ENCODE measurements at regions not wholly inside any gene's neighbourhood (a gene's known extent, or its start where the extent isn't known, plus 50 kb on each side); places are given as distances from the start of the nearest gene placed in this dataset.

- Mint-ChIP-seq H3K9me3 (peaks cover 4% of the 10 kb centered on the region), H3K36me3 (ENCODE audit: low read depth) (no peaks in the 10 kb centered on the region), H3K4me3 (no peak overlapping the region), H3K27ac (no peak overlapping the region), H3K27me3 (no peaks in the 10 kb centered on the region), H3K4me1 (no peaks in the 10 kb centered on the region)
- intact Hi-C loops (cut with micrococcal nuclease), result no loop called here
- TF ChIP-seq CTCF (IDR thresholded peaks at IDR 0.05), result no peak
- ATAC-seq (ENCODE audit: low read depth) (no peak), DNase-seq (no peak)
- POLR2A ChIA-PET, result no interaction called here
- CTCF ChIA-PET, result no interaction called here
Observed at GRCh38 chr1:239841631-239842030, 250.1 kb upstream of the FMN2 start.

GRCh38 chr1:239843541-239843940, 248.1 kb upstream of the FMN2 start:
- Mint-ChIP-seq H3K4me3 (no peak overlapping the region), H3K27me3 (no peaks in the 10 kb centered on the region), H3K36me3 (ENCODE audit: low read depth) (no peaks in the 10 kb centered on the region), H3K9me3 (peaks cover 4% of the 10 kb centered on the region), H3K27ac (no peak overlapping the region), H3K4me1 (no peaks in the 10 kb centered on the region)
- ChIA-PET CTCF (no interaction called here), POLR2A (no interaction called here)
- DNase-seq, result no peak
- ATAC-seq (ENCODE audit: low read depth), result no peak
- intact Hi-C loops (cut with micrococcal nuclease), result no loop called here
- no peak for TF ChIP-seq CTCF (IDR thresholded peaks at IDR 0.05)

GRCh38 chr1:239844833-239845232, 246.8 kb upstream of the FMN2 start:
- CTCF ChIA-PET, result no interaction called here
- H3K9me3 Mint-ChIP-seq, result peaks cover 4% of the 10 kb centered on the region
- H3K4me1 Mint-ChIP-seq, result no peaks in the 10 kb centered on the region
- no peak for ATAC-seq (ENCODE audit: low read depth)
- TF ChIP-seq CTCF (IDR thresholded peaks at IDR 0.05), result no peak
- H3K36me3 Mint-ChIP-seq (ENCODE audit: low read depth), result no peaks in the 10 kb centered on the region
- POLR2A ChIA-PET, result no interaction called here
- intact Hi-C loops (cut with micrococcal nuclease), result no loop called here
- no peaks in the 10 kb centered on the region for H3K27me3 Mint-ChIP-seq
- H3K27ac Mint-ChIP-seq, result no peak overlapping the region
- no peak overlapping the region for H3K4me3 Mint-ChIP-seq
- DNase-seq, result no peak

- Mint-ChIP-seq H3K27me3 (no peaks in the 10 kb centered on the region), H3K9me3 (peaks cover 6% of the 10 kb centered on the region), H3K27ac (no peak overlapping the region), H3K4me3 (no peak overlapping the region), H3K36me3 (ENCODE audit: low read depth) (no peaks in the 10 kb centered on the region), H3K4me1 (no peaks in the 10 kb centered on the region)
- no peak for TF ChIP-seq CTCF (IDR thresholded peaks at IDR 0.05)
- DNase-seq (no peak), ATAC-seq (ENCODE audit: low read depth) (no peak)
- CTCF ChIA-PET, result no interaction called here
- intact Hi-C loops (cut with micrococcal nuclease), result no loop called here
- POLR2A ChIA-PET, result no interaction called here
Observed at GRCh38 chr1:239854922-239855321, 236.8 kb upstream of the FMN2 start.

GRCh38 chr1:239856067-239856466, 235.6 kb upstream of the FMN2 start:
- ChIA-PET CTCF (no interaction called here), POLR2A (no interaction called here)
- H3K27ac Mint-ChIP-seq, result no peak overlapping the region
- no peak for DNase-seq
- no peaks in the 10 kb centered on the region for H3K27me3 Mint-ChIP-seq
- ATAC-seq (ENCODE audit: low read depth), result no peak
- peaks cover 6% of the 10 kb centered on the region for H3K9me3 Mint-ChIP-seq
- no peaks in the 10 kb centered on the region for H3K4me1 Mint-ChIP-seq
- H3K4me3 Mint-ChIP-seq, result no peak overlapping the region
- H3K36me3 Mint-ChIP-seq (ENCODE audit: low read depth), result no peaks in the 10 kb centered on the region
- TF ChIP-seq CTCF (IDR thresholded peaks at IDR 0.05), result no peak
- intact Hi-C loops (cut with micrococcal nuclease), result no loop called here

Data from activated B cell treated with CpG ODN at 0.5 μM for 24 hours (primary cell).